ENCODE measurements at regions not wholly inside any gene's neighbourhood (a gene's known extent, or its start where the extent isn't known, plus 50 kb on each side); places are given as distances from the start of the nearest gene placed in this dataset.

- Histone ChIP-seq H3K4me1 (ENCODE audit: control insufficient read depth, insufficient read depth, low read length) (no peaks in the 10 kb centered on the region), H3K27ac (ENCODE audit: extremely low read depth, low read depth, low read length) (no peak overlapping the region), H3K4me3 (ENCODE audit: low read depth, low read length) (no peak overlapping the region), H3K36me3 (ENCODE audit: control insufficient read depth in 2 of 2, insufficient read depth in 1 of 2, low read length in 2 of 2) (no peaks in the 10 kb centered on the region), H3K9me3 (ENCODE audit: control insufficient read depth, insufficient read depth, low read depth, low read length) (no peaks in the 10 kb centered on the region)
- CTCF ChIA-PET: interaction anchor here (0.5 to 0.6 kb wide), 2 partner anchors 12 to 503 kb away, joined by 3 to 4 read pairs; no protein-coding TSS in a partner anchor
- TF ChIP-seq ZNF529 (tag by site-specific recombination; IDR thresholded peaks at IDR 0.05; ENCODE audit: insufficient replicate concordance): no peak
- POLR2A ChIA-PET: interaction anchor here (1.1 kb wide), 1 partner anchor 32 kb away, joined by 4 read pairs; no protein-coding TSS in a partner anchor
These were observed 212.3 kb downstream of the ICE1 start for GRCh38 chr5:5634817-5635216.

DNA sequence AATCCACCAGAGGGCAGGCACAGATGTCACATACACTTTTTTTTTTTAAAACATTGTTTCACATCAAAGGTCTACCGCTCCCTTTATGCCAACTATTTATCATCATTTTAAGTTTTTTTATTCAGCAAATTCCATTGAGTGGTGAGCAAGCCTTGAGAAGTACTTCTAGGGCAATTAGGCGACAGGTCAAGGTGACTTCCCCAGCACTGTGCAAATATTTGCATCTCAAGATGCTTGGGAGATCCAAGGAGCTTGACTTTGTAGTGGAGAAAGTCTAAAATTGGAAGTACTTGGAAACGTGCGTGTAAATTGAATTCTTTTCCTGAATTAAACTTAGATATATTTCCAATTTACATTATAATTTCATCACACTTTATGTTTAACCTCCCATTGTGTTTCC is 211.1 kb downstream of the ICE1 start:
- no peak for TF ChIP-seq ZNF596 (tag by site-specific recombination; IDR thresholded peaks at IDR 0.05)
- TF ChIP-seq SCRT1 (tag by site-specific recombination; IDR thresholded peaks at IDR 0.05; ENCODE audit: borderline replicate concordance): no peak
- no peak for TF ChIP-seq ZNF239 (tag by site-specific recombination; IDR thresholded peaks at IDR 0.05)
- TF ChIP-seq, protein P1, sequence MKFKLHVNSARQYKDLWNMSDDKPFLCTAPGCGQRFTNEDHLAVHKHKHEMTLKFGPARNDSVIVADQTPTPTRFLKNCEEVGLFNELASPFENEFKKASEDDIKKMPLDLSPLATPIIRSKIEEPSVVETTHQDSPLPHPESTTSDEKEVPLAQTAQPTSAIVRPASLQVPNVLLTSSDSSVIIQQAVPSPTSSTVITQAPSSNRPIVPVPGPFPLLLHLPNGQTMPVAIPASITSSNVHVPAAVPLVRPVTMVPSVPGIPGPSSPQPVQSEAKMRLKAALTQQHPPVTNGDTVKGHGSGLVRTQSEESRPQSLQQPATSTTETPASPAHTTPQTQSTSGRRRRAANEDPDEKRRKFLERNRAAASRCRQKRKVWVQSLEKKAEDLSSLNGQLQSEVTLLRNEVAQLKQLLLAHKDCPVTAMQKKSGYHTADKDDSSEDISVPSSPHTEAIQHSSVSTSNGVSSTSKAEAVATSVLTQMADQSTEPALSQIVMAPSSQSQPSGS (tag by site-specific recombination; IDR thresholded peaks at IDR 0.05; ENCODE audit: low read depth): no peak
- TF ChIP-seq ZNF311 (tag by site-specific recombination; IDR thresholded peaks at IDR 0.05; ENCODE audit: borderline replicate concordance): no peak
- CTCF ChIA-PET: no interaction called here
- Histone ChIP-seq H3K9me3 (ENCODE audit: control insufficient read depth, insufficient read depth, low read depth, low read length) (no peaks in the 10 kb centered on the region), H3K36me3 (ENCODE audit: control insufficient read depth in 2 of 2, insufficient read depth in 1 of 2, low read length in 2 of 2) (no peaks in the 10 kb centered on the region), H3K4me3 (ENCODE audit: low read depth, low read length) (no peak overlapping the region), H3K27ac (ENCODE audit: extremely low read depth, low read depth, low read length) (no peak overlapping the region), H3K4me1 (ENCODE audit: control insufficient read depth, insufficient read depth, low read length) (no peaks in the 10 kb centered on the region)
- POLR2A ChIA-PET: no interaction called here

DNA sequence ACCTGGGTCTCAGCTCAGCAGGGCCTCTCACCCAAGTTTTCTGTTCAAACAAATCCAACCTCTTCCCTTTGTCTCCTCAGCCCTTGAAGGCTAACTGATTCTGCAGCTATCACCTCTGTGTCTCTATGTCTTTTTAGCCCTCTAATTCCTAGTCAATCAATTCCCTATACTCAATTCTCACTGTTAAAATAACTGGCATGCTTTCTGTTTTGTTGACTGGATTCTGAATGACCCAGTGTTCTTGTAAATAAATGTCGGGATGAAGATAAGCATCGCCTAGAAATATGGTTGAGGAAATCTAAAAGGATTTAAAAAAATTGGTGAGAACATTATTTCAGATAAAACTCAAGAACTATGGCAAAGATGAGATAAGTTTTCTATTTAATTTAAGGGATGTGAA is 210.2 kb downstream of the ICE1 start:
- no peak for TF ChIP-seq ZNF292 (tag by site-specific recombination; IDR thresholded peaks at IDR 0.05; ENCODE audit: borderline replicate concordance, low read depth)
- Histone ChIP-seq H3K9me3 (ENCODE audit: control insufficient read depth, insufficient read depth, low read depth, low read length) (no peaks in the 10 kb centered on the region), H3K4me1 (ENCODE audit: control insufficient read depth, insufficient read depth, low read length) (no peaks in the 10 kb centered on the region), H3K36me3 (ENCODE audit: control insufficient read depth in 2 of 2, insufficient read depth in 1 of 2, low read length in 2 of 2) (no peaks in the 10 kb centered on the region), H3K4me3 (ENCODE audit: low read depth, low read length) (no peak overlapping the region), H3K27ac (ENCODE audit: extremely low read depth, low read depth, low read length) (no peak overlapping the region)
- POLR2A ChIA-PET: no interaction called here
- CTCF ChIA-PET: no interaction called here

- no peak overlapping the region for H3K27ac ChIP-seq (ENCODE audit: extremely low read depth, low read depth, low read length)
- H3K4me1 ChIP-seq (ENCODE audit: control insufficient read depth, insufficient read depth, low read length): no peaks in the 10 kb centered on the region
- ChIA-PET POLR2A (no interaction called here), CTCF (interaction anchor here (1.0 kb wide), 1 partner anchor 132 kb away, joined by 3 read pairs; no protein-coding TSS in a partner anchor)
- H3K36me3 ChIP-seq (ENCODE audit: control insufficient read depth in 2 of 2, insufficient read depth in 1 of 2, low read length in 2 of 2): no peaks in the 10 kb centered on the region
- no peaks in the 10 kb centered on the region for H3K9me3 ChIP-seq (ENCODE audit: control insufficient read depth, insufficient read depth, low read depth, low read length)
- no peak overlapping the region for H3K4me3 ChIP-seq (ENCODE audit: low read depth, low read length)
- TF ChIP-seq ZNF350 (tag by site-specific recombination; IDR thresholded peaks at IDR 0.05): no peak
- no peak for TF ChIP-seq OSR2 (tag by site-specific recombination; IDR thresholded peaks at IDR 0.05)
- TF ChIP-seq, protein P2, sequence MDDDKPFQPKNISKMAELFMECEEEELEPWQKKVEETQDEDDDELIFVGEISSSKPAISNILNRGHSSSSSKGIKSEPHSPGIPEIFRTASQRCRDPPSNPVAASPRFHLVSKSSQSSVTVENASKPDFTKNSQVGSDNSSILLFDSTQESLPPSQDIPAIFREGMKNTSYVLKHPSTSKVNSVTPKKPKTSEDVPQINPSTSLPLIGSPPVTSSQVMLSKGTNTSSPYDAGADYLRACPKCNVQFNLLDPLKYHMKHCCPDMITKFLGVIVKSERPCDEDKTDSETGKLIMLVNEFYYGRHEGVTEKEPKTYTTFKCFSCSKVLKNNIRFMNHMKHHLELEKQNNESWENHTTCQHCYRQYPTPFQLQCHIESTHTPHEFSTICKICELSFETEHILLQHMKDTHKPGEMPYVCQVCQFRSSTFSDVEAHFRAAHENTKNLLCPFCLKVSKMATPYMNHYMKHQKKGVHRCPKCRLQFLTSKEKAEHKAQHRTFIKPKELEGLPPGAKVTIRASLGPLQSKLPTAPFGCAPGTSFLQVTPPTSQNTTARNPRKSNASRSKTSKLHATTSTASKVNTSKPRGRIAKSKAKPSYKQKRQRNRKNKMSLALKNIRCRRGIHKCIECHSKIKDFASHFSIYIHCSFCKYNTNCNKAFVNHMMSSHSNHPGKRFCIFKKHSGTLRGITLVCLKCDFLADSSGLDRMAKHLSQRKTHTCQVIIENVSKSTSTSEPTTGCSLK (tag by site-specific recombination; IDR thresholded peaks at IDR 0.05): no peak
- TF ChIP-seq ZNF785 (tag by site-specific recombination; IDR thresholded peaks at IDR 0.05): no peak
- TF ChIP-seq ZNF37A (tag by site-specific recombination; IDR thresholded peaks at IDR 0.05): no peak
- no peak for TF ChIP-seq GFI1B (tag by site-specific recombination; IDR thresholded peaks at IDR 0.05)
- TF ChIP-seq KLF8 (tag by site-specific recombination; IDR thresholded peaks at IDR 0.05): no peak
- no peak for TF ChIP-seq GLIS2 (tag by site-specific recombination; IDR thresholded peaks at IDR 0.05)
- no peak for TF ChIP-seq ZBTB20 (tag by site-specific recombination; IDR thresholded peaks at IDR 0.05)
- TF ChIP-seq FEZF1 (tag by site-specific recombination; IDR thresholded peaks at IDR 0.05): no peak
These were observed 207.1 kb downstream of the ICE1 start for GRCh38 chr5:5629607-5629978.
